Mesenchymal stem cell (in vitro differentiated cells and primary cell): ENCODE measurements at regions not wholly inside any gene's neighbourhood (a gene's known extent, or its start where the extent isn't known, plus 50 kb on each side); places are given as distances from the start of the nearest gene placed in this dataset.

Source experiments
- DNase-seq: peaks from one replicate; pipeline ENCODE4 v3.0.0-alpha.2; 2013
- H2AFZ ChIP-seq: one replicate; pipeline ENCODE4 v1.6.1; 2013; ENCODE audit warnings: low read depth, mild to moderate bottlenecking, control low read depth, inconsistent platforms, low read length, moderate library complexity
- H2AK5ac ChIP-seq: 2 replicates; pipeline ENCODE4 v1.6.1; 2013; ENCODE audit warnings: low read length, moderate library complexity, mild to moderate bottlenecking, inconsistent platforms; ENCODE audit not compliant: severe bottlenecking
- H2BK120ac ChIP-seq: one replicate; pipeline ENCODE4 v1.6.1; 2013; ENCODE audit warnings: low read depth, mild to moderate bottlenecking, inconsistent platforms, low read length, moderate library complexity
- H2BK12ac ChIP-seq, 2 experiments: one replicate each; pipeline ENCODE4 v1.6.1; 2013; ENCODE audit warnings: inconsistent platforms in 2 of 2, low read length in 2 of 2, mild to moderate bottlenecking in 2 of 2, moderate library complexity in 2 of 2, control low read depth in 1 of 2
- H2BK15ac ChIP-seq: one replicate; pipeline ENCODE4 v1.6.1; 2013; ENCODE audit warnings: mild to moderate bottlenecking, low read depth, inconsistent platforms; ENCODE audit not compliant: poor library complexity, severe bottlenecking
- H2BK5ac ChIP-seq: 2 replicates; pipeline ENCODE4 v1.6.1; 2013; ENCODE audit warnings: low read depth, mild to moderate bottlenecking, low read length, control low read depth, inconsistent platforms; ENCODE audit not compliant: poor library complexity, severe bottlenecking
- H3K14ac ChIP-seq, 2 experiments: one replicate each; pipeline ENCODE4 v1.6.1; 2013; ENCODE audit warnings: inconsistent platforms in 2 of 2, low read length in 2 of 2, control low read depth in 1 of 2, mild to moderate bottlenecking in 1 of 2, moderate library complexity in 1 of 2
- H3K18ac ChIP-seq, 2 experiments: one replicate each; pipeline ENCODE4 v1.6.1; 2013; ENCODE audit warnings: inconsistent platforms in 2 of 2, low read length in 2 of 2, control low read depth in 1 of 2, low read depth in 1 of 2, mild to moderate bottlenecking in 1 of 2
- H3K23ac ChIP-seq, 2 experiments: one replicate each; pipeline ENCODE4 v1.6.1; 2013; ENCODE audit warnings: inconsistent platforms in 2 of 2, low read length in 2 of 2, mild to moderate bottlenecking in 2 of 2, moderate library complexity in 2 of 2, control low read depth in 1 of 2
- H3K27ac ChIP-seq: 2 replicates; pipeline ENCODE4 v1.5.1; 2013; ENCODE audit warnings: mild to moderate bottlenecking, moderate library complexity, low read length, control low read depth, inconsistent platforms; ENCODE audit not compliant: poor library complexity, severe bottlenecking
- H3K27me3 ChIP-seq, 2 experiments: 2 replicates each; pipeline versions ENCODE4 v1.6.1 to v1.7.0; 2013; ENCODE audit warnings: low read length in 2 of 2, mild to moderate bottlenecking in 2 of 2, moderate library complexity in 2 of 2, control low read depth in 1 of 2, inconsistent platforms in 1 of 2; ENCODE audit not compliant: control insufficient read depth in 1 of 2, insufficient read depth in 1 of 2
- H3K36me3 ChIP-seq, 2 experiments: 2 replicates each; pipeline versions ENCODE4 v1.6.1 to v1.7.0; 2013; ENCODE audit warnings: low read length in 2 of 2, control low read depth in 1 of 2, inconsistent platforms in 1 of 2, low read depth in 1 of 2, mild to moderate bottlenecking in 1 of 2; ENCODE audit not compliant: insufficient read depth in 2 of 2, control insufficient read depth in 1 of 2
- H3K4ac ChIP-seq, 2 experiments: one replicate each; pipeline ENCODE4 v1.6.1; 2013; ENCODE audit warnings: inconsistent platforms in 2 of 2, low read length in 2 of 2, mild to moderate bottlenecking in 2 of 2, moderate library complexity in 2 of 2, control low read depth in 1 of 2, low read depth in 1 of 2
- H3K4me1 ChIP-seq: 2 replicates; pipeline ENCODE4 v1.6.1; 2013; ENCODE audit warnings: low read depth, low read length, control low read depth; ENCODE audit not compliant: control insufficient read depth, insufficient read depth
- H3K4me2 ChIP-seq: 2 replicates; pipeline ENCODE4 v1.6.1; 2013; ENCODE audit warnings: low read length, mild to moderate bottlenecking, inconsistent platforms; ENCODE audit not compliant: poor library complexity, severe bottlenecking
- H3K4me3 ChIP-seq, 2 experiments: 2 replicates each; pipeline versions ENCODE4 v1.5.1 to v1.7.0; 2013; ENCODE audit warnings: low read length in 2 of 2, mild to moderate bottlenecking in 2 of 2, control low read depth in 1 of 2, low read depth in 1 of 2; ENCODE audit not compliant: insufficient read depth in 1 of 2
- H3K79me1 ChIP-seq: replicated peaks from 2 replicates; pipeline ENCODE4 v1.6.1; 2013; ENCODE audit warnings: mild to moderate bottlenecking, control low read depth, low read length, inconsistent platforms; ENCODE audit not compliant: poor library complexity, severe bottlenecking
- H3K9ac ChIP-seq: 2 replicates; pipeline ENCODE4 v1.7.0; 2013; ENCODE audit warnings: mild to moderate bottlenecking, low read length, moderate library complexity
- H3K9me3 ChIP-seq: 2 replicates; pipeline ENCODE4 v1.7.0; 2013; ENCODE audit warnings: mild to moderate bottlenecking, low read length; ENCODE audit not compliant: control insufficient read depth
- H4K8ac ChIP-seq: one replicate; pipeline ENCODE4 v1.6.1; 2013; ENCODE audit warnings: inconsistent platforms, mild to moderate bottlenecking, low read length, moderate library complexity
- H4K91ac ChIP-seq: one replicate; pipeline ENCODE4 v1.6.1; 2013; ENCODE audit warnings: mild to moderate bottlenecking, low read length, inconsistent platforms
- WGBS: methylation state at CpG from one replicate; pipeline ENCODE4 v1.1.7; 2013; ENCODE audit warnings: mixed read lengths; 5-methylcytosine and 5-hydroxymethylcytosine counted together

- H3K27me3 ChIP-seq, result no peaks in the 10 kb centered on the region
- H3K14ac ChIP-seq, result no peak overlapping the region
- H3K23ac ChIP-seq, result no peak overlapping the region
- DNase-seq, result peak; percentile 94
- 46% methylated on average over 11 of the region's 12 CpGs for WGBS
- peaks cover 7% of the 10 kb centered on the region for H3K4me1 ChIP-seq
- peak overlapping the region; percentile 27 for H3K9ac ChIP-seq
- H3K79me1 ChIP-seq, result no peaks in the 10 kb centered on the region
- H4K91ac ChIP-seq, result peak overlapping the region; percentile 67
- H3K4me3 ChIP-seq, result peak overlapping the region in 1 of 2 experiments; percentile 22
- H3K36me3 ChIP-seq, result no peaks in the 10 kb centered on the region
- H2BK120ac ChIP-seq, result peak overlapping the region; percentile 22
- H2BK15ac ChIP-seq, result no peak overlapping the region
- peaks cover 2% of the 10 kb centered on the region for H3K9me3 ChIP-seq
- H2AFZ ChIP-seq, result no peak overlapping the region
- no peak overlapping the region for H3K27ac ChIP-seq
- peak overlapping the region in 1 of 2 experiments; percentile 64 for H3K4ac ChIP-seq
- H3K18ac ChIP-seq, result peak overlapping the region; percentile 81 to 90
- no peak overlapping the region for H2AK5ac ChIP-seq
- no peak overlapping the region for H3K4me2 ChIP-seq
- peak overlapping the region; percentile 91 for H4K8ac ChIP-seq
- H2BK12ac ChIP-seq, result peak overlapping the region; percentile 35 to 89
- H2BK5ac ChIP-seq, result no peak overlapping the region
Observed at GRCh38 chr9:107176436-107177151, 106.5 kb upstream of the RAD23B start.

GRCh38 chr9:107177243-107177839 lies 105.7 kb upstream of the RAD23B start:
- peak overlapping the region; percentile 3 to 76 for H3K18ac ChIP-seq
- peak overlapping the region in 1 of 2 experiments; percentile 35 for H3K14ac ChIP-seq
- no peaks in the 10 kb centered on the region for H3K36me3 ChIP-seq
- H4K8ac ChIP-seq, result peak overlapping the region; percentile 91
- H3K27me3 ChIP-seq, result no peaks in the 10 kb centered on the region
- no peak overlapping the region for H2BK5ac ChIP-seq
- no peaks in the 10 kb centered on the region for H3K79me1 ChIP-seq
- no peak overlapping the region for H3K27ac ChIP-seq
- peak overlapping the region in 1 of 2 experiments; percentile 18 for H3K4ac ChIP-seq
- H2BK15ac ChIP-seq, result peak overlapping the region; percentile 38
- no peak overlapping the region for H3K4me2 ChIP-seq
- H3K9ac ChIP-seq, result peak overlapping the region; percentile 27
- DNase-seq, result no peak
- H2AK5ac ChIP-seq, result no peak overlapping the region
- H4K91ac ChIP-seq, result peak overlapping the region; percentile 11
- no peak overlapping the region for H3K4me3 ChIP-seq
- 80% methylated on average over 6 of the region's 7 CpGs for whole genome bisulfite sequencing
- no peak overlapping the region for H2BK120ac ChIP-seq
- H3K23ac ChIP-seq, result no peak overlapping the region
- no peak overlapping the region for H2AFZ ChIP-seq
- peaks cover 7% of the 10 kb centered on the region for H3K4me1 ChIP-seq
- H3K9me3 ChIP-seq, result peaks cover 10% of the 10 kb centered on the region
- H2BK12ac ChIP-seq, result peak overlapping the region; percentile 35 to 37

- Histone ChIP-seq H3K36me3 (no peaks in the 10 kb centered on the region), H3K79me1 (no peaks in the 10 kb centered on the region), H2BK120ac (no peak overlapping the region), H3K4me3 (no peak overlapping the region), H3K4me2 (no peak overlapping the region), H3K23ac (no peak overlapping the region), H4K8ac (peak overlapping the region; percentile 69), H3K4ac (no peak overlapping the region), H3K18ac (peak overlapping the region in 1 of 2 experiments; percentile 64), H2BK15ac (no peak overlapping the region), H2AK5ac (no peak overlapping the region), H3K4me1 (peaks cover 7% of the 10 kb centered on the region), H2BK5ac (no peak overlapping the region), H2BK12ac (peak overlapping the region in 1 of 2 experiments; percentile 55), H3K9me3 (peaks cover 14% of the 10 kb centered on the region), H3K27ac (no peak overlapping the region), H2AFZ (no peak overlapping the region), H4K91ac (no peak overlapping the region), H3K14ac (no peak overlapping the region), H3K9ac (no peak overlapping the region), H3K27me3 (no peaks in the 10 kb centered on the region)
- no peak for DNase-seq
- WGBS, result 93% methylated on average over 5 of the region's 5 CpGs
Observed at GRCh38 chr9:107177857-107178256, 105.2 kb upstream of the RAD23B start.

- 33% methylated on average over 3 of the region's 3 CpGs for whole genome bisulfite sequencing
Observed at GRCh38 chr9:107178293-107178692, 104.8 kb upstream of the RAD23B start.

More at GRCh38 chr9:107178293-107178692, 104.8 kb upstream of the RAD23B start:
- Histone ChIP-seq H3K27me3 (no peaks in the 10 kb centered on the region), H4K91ac (no peak overlapping the region), H2BK5ac (no peak overlapping the region), H3K36me3 (no peaks in the 10 kb centered on the region), H2AFZ (no peak overlapping the region), H2AK5ac (no peak overlapping the region), H3K9me3 (peaks cover 18% of the 10 kb centered on the region), H3K4me1 (peaks cover 7% of the 10 kb centered on the region), H2BK12ac (no peak overlapping the region), H3K4ac (no peak overlapping the region), H3K23ac (no peak overlapping the region), H2BK15ac (no peak overlapping the region), H4K8ac (no peak overlapping the region), H3K79me1 (no peaks in the 10 kb centered on the region), H3K14ac (no peak overlapping the region), H3K4me3 (no peak overlapping the region), H2BK120ac (no peak overlapping the region), H3K27ac (no peak overlapping the region), H3K18ac (no peak overlapping the region), H3K4me2 (no peak overlapping the region), H3K9ac (no peak overlapping the region)
- DNase-seq, result no peak
